ENCODE measurements at regions not wholly inside any gene's neighbourhood (a gene's known extent, or its start where the extent isn't known, plus 50 kb on each side); places are given as distances from the start of the nearest gene placed in this dataset.

- CTCF ChIA-PET, result no interaction called here
Measured at GRCh38 chr6:168948990-168949531, 304.6 kb downstream of the THBS2 start.

GRCh38 chr6:168948002-168948401, 305.6 kb downstream of the THBS2 start:
- no peak overlapping the region for H3K27ac ChIP-seq
- TF ChIP-seq CTCF (conservative IDR thresholded peaks at IDR 0.05; ENCODE audit: low read depth), result no peak
- DNase-seq (ENCODE audit: low spot score), result no peak
- POLR2A ChIA-PET (ENCODE audit: low non-redundant PET), result no interaction called here
- CTCF ChIA-PET, result interaction anchor here (0.6 kb wide), 1 partner anchor 10 kb away, joined by 4 read pairs; no protein-coding TSS in a partner anchor

More at GRCh38 chr6:168948990-168949531, 304.6 kb downstream of the THBS2 start:
- H3K27ac ChIP-seq, result no peak overlapping the region
- POLR2A ChIA-PET (ENCODE audit: low non-redundant PET), result no interaction called here
- DNase-seq (ENCODE audit: low spot score), result no peak
- no peak for TF ChIP-seq CTCF (conservative IDR thresholded peaks at IDR 0.05; ENCODE audit: low read depth)

- H3K27ac ChIP-seq, result no peak overlapping the region
- TF ChIP-seq CTCF (conservative IDR thresholded peaks at IDR 0.05; ENCODE audit: low read depth), result no peak
- ChIA-PET POLR2A (ENCODE audit: low non-redundant PET) (no interaction called here), CTCF (interaction anchor here (0.7 kb wide), 1 partner anchor 48 kb away, joined by 4 read pairs; no protein-coding TSS in a partner anchor)
- DNase-seq (ENCODE audit: low spot score), result no peak
Measured at GRCh38 chr6:168943231-168943905, 310.3 kb downstream of the THBS2 start.

- no peak for TF ChIP-seq CTCF (conservative IDR thresholded peaks at IDR 0.05; ENCODE audit: low read depth)
- CTCF ChIA-PET, result no interaction called here
- no peak for DNase-seq (ENCODE audit: low spot score)
- no peak overlapping the region for H3K27ac ChIP-seq
- POLR2A ChIA-PET (ENCODE audit: low non-redundant PET), result no interaction called here
Measured at GRCh38 chr6:168942646-168943045, 311.0 kb downstream of the THBS2 start.

GRCh38 chr6:168941036-168941435, 312.6 kb downstream of the THBS2 start:
- POLR2A ChIA-PET (ENCODE audit: low non-redundant PET), result no interaction called here
- no peak for TF ChIP-seq CTCF (conservative IDR thresholded peaks at IDR 0.05; ENCODE audit: low read depth)
- CTCF ChIA-PET, result no interaction called here
- no peak for DNase-seq (ENCODE audit: low spot score)
- H3K27ac ChIP-seq, result no peak overlapping the region

- H3K27ac ChIP-seq, result no peak overlapping the region
- no peak for DNase-seq (ENCODE audit: low spot score)
- ChIA-PET POLR2A (ENCODE audit: low non-redundant PET) (no interaction called here), CTCF (no interaction called here)
- TF ChIP-seq CTCF (conservative IDR thresholded peaks at IDR 0.05; ENCODE audit: low read depth), result no peak
Measured at GRCh38 chr6:168939796-168940195, 313.9 kb downstream of the THBS2 start.
